ENCODE measurements at regions not wholly inside any gene's neighbourhood (a gene's known extent, or its start where the extent isn't known, plus 50 kb on each side); places are given as distances from the start of the nearest gene placed in this dataset.

DNA sequence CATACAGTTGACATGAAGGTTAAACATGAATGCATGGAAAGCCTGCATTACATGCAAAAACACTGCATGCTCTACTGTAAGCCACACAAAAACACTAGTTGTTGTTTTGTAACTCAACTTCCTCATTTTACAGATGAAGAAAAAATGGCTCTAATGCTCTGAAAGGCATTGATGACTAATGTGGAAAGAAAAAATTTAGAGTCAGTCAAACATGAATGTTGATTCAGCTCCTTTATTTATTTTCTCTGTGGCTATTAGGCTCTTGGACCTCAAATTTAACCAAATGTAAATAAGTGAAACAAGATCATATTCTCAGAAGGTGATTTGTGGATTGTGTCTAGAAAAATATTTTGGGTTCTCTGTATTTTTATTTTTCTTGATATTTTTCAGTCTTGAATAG lies 336.7 kb upstream of the ZNF717 start:
- Histone ChIP-seq H3K36me3 (ENCODE audit: control insufficient read depth in 1 of 2, insufficient read depth in 2 of 2, low read depth in 1 of 2, low read length in 2 of 2) (no peaks in the 10 kb centered on the region), H3K9ac (ENCODE audit: low read length) (no peak overlapping the region), H3K4me2 (ENCODE audit: low read length, poor library complexity, severe bottlenecking) (no peak overlapping the region), H2AFZ (ENCODE audit: low read depth, low read length) (no peak overlapping the region), H4K91ac (ENCODE audit: low read length) (no peak overlapping the region), H2BK120ac (ENCODE audit: low read depth, low read length) (no peak overlapping the region), H2BK15ac (ENCODE audit: low read depth, poor library complexity, severe bottlenecking) (no peak overlapping the region), H3K23ac (ENCODE audit: low read length in 2 of 2) (no peak overlapping the region), H3K79me1 (replicated peaks; ENCODE audit: low read length, poor library complexity, severe bottlenecking) (no peaks in the 10 kb centered on the region), H3K27ac (ENCODE audit: low read length, poor library complexity, severe bottlenecking) (no peak overlapping the region), H3K9me3 (ENCODE audit: control insufficient read depth, low read length) (no peaks in the 10 kb centered on the region), H2AK5ac (ENCODE audit: low read length, severe bottlenecking) (no peak overlapping the region), H2BK12ac (ENCODE audit: low read length in 2 of 2) (no peak overlapping the region), H3K18ac (ENCODE audit: low read depth in 1 of 2, low read length in 2 of 2) (no peak overlapping the region), H2BK5ac (ENCODE audit: low read depth, low read length, poor library complexity, severe bottlenecking) (no peak overlapping the region), H3K4me1 (ENCODE audit: control insufficient read depth, insufficient read depth, low read depth, low read length) (no peaks in the 10 kb centered on the region), H4K8ac (ENCODE audit: low read length) (no peak overlapping the region), H3K4me3 (ENCODE audit: insufficient read depth in 1 of 2, low read depth in 1 of 2, low read length in 2 of 2) (no peak overlapping the region), H3K4ac (ENCODE audit: low read depth in 1 of 2, low read length in 2 of 2) (no peak overlapping the region), H3K14ac (ENCODE audit: low read length in 2 of 2) (no peak overlapping the region), H3K27me3 (ENCODE audit: control insufficient read depth in 1 of 2, insufficient read depth in 1 of 2, low read length in 2 of 2) (no peaks in the 10 kb centered on the region)
- peak; percentile 37 for DNase-seq

DNA sequence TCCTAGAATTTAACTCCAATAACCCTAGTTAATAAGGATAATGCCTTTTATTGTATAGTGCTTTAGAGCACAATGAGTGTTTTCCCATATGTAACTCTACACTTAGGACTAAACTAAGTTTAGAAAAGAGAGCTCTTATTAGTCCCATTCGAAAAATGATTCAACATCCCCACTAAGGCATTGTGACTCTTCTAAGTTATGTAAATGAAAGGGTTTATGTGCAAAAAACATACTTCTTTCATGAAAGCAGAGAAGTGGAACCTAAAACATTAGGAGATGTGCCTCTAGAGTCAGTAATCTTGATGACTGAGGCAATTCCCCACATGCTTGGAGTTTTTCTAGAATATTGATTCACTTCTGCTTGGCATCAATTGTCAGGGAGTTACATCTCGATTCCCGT lies 344.1 kb upstream of the ZNF717 start:
- Histone ChIP-seq H3K79me1 (replicated peaks; ENCODE audit: low read length, poor library complexity, severe bottlenecking) (no peaks in the 10 kb centered on the region), H3K9me3 (ENCODE audit: control insufficient read depth, low read length) (no peaks in the 10 kb centered on the region), H3K36me3 (ENCODE audit: control insufficient read depth in 1 of 2, insufficient read depth in 2 of 2, low read depth in 1 of 2, low read length in 2 of 2) (no peaks in the 10 kb centered on the region), H3K4me2 (ENCODE audit: low read length, poor library complexity, severe bottlenecking) (no peak overlapping the region), H2BK120ac (ENCODE audit: low read depth, low read length) (no peak overlapping the region), H3K9ac (ENCODE audit: low read length) (no peak overlapping the region), H3K14ac (ENCODE audit: low read length in 2 of 2) (no peak overlapping the region), H2AFZ (ENCODE audit: low read depth, low read length) (no peak overlapping the region), H2BK15ac (ENCODE audit: low read depth, poor library complexity, severe bottlenecking) (no peak overlapping the region), H3K4me1 (ENCODE audit: control insufficient read depth, insufficient read depth, low read depth, low read length) (no peaks in the 10 kb centered on the region), H3K27me3 (ENCODE audit: control insufficient read depth in 1 of 2, insufficient read depth in 1 of 2, low read length in 2 of 2) (no peaks in the 10 kb centered on the region), H2BK5ac (ENCODE audit: low read depth, low read length, poor library complexity, severe bottlenecking) (no peak overlapping the region), H4K91ac (ENCODE audit: low read length) (no peak overlapping the region), H3K27ac (ENCODE audit: low read length, poor library complexity, severe bottlenecking) (no peak overlapping the region), H3K23ac (ENCODE audit: low read length in 2 of 2) (no peak overlapping the region), H3K4ac (ENCODE audit: low read depth in 1 of 2, low read length in 2 of 2) (no peak overlapping the region), H3K18ac (ENCODE audit: low read depth in 1 of 2, low read length in 2 of 2) (no peak overlapping the region), H4K8ac (ENCODE audit: low read length) (no peak overlapping the region), H2AK5ac (ENCODE audit: low read length, severe bottlenecking) (no peak overlapping the region), H2BK12ac (ENCODE audit: low read length in 2 of 2) (no peak overlapping the region), H3K4me3 (ENCODE audit: insufficient read depth in 1 of 2, low read depth in 1 of 2, low read length in 2 of 2) (no peak overlapping the region)
- no CpG with 5 or more reads among the region's 3 CpGs for WGBS
- no peak for DNase-seq

DNA sequence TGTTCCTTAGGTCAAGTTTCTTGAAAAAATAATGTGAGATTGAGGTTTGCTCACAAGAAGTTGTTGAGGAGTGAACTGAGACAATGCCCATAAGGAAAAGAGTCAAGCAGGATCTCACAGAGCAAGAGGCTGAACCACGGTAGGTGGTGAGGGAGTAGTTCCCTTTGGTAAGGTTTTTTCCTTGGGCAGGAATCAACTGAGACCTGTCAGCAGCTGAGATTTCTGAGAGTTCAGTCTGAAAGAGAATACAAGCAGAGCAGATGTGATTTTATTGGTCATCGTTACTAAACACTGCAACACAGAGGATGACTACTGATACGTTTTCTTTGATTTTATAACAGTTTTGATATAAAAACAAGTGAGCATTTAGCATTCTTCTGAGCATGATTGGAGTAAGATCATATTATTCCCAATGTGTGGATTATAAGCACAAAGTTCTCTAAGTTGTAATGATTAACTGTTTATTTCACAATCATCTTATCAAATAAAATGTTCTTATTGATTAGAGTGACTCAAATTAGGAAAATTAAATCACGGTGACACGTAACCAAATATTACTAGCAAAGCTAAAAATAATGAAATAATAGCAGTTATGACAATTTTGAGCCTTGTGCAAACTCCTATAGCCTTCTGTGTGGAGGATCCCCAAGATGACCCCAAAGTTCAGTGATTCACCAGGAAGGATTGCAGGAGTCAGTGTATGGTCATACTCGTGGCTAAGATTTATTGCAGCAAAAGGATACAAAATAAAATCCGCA lies 346.2 kb upstream of the ZNF717 start:
- H3K4me3 ChIP-seq (ENCODE audit: insufficient read depth in 1 of 2, low read depth in 1 of 2, low read length in 2 of 2): no peak overlapping the region
- no peak overlapping the region for H3K4me2 ChIP-seq (ENCODE audit: low read length, poor library complexity, severe bottlenecking)
- H2BK5ac ChIP-seq (ENCODE audit: low read depth, low read length, poor library complexity, severe bottlenecking): no peak overlapping the region
- H3K18ac ChIP-seq (ENCODE audit: low read depth in 1 of 2, low read length in 2 of 2): no peak overlapping the region
- no peaks in the 10 kb centered on the region for H3K27me3 ChIP-seq (ENCODE audit: control insufficient read depth in 1 of 2, insufficient read depth in 1 of 2, low read length in 2 of 2)
- H2BK15ac ChIP-seq (ENCODE audit: low read depth, poor library complexity, severe bottlenecking): no peak overlapping the region
- no peak overlapping the region for H4K91ac ChIP-seq (ENCODE audit: low read length)
- no peaks in the 10 kb centered on the region for H3K79me1 ChIP-seq (replicated peaks; ENCODE audit: low read length, poor library complexity, severe bottlenecking)
- no peaks in the 10 kb centered on the region for H3K4me1 ChIP-seq (ENCODE audit: control insufficient read depth, insufficient read depth, low read depth, low read length)
- H2AK5ac ChIP-seq (ENCODE audit: low read length, severe bottlenecking): no peak overlapping the region
- H2AFZ ChIP-seq (ENCODE audit: low read depth, low read length): no peak overlapping the region
- no peaks in the 10 kb centered on the region for H3K9me3 ChIP-seq (ENCODE audit: control insufficient read depth, low read length)
- H2BK12ac ChIP-seq (ENCODE audit: low read length in 2 of 2): no peak overlapping the region
- DNase-seq: peak; percentile 67
- H3K4ac ChIP-seq (ENCODE audit: low read depth in 1 of 2, low read length in 2 of 2): no peak overlapping the region
- no peak overlapping the region for H3K27ac ChIP-seq (ENCODE audit: low read length, poor library complexity, severe bottlenecking)
- H2BK120ac ChIP-seq (ENCODE audit: low read depth, low read length): no peak overlapping the region
- no peak overlapping the region for H3K9ac ChIP-seq (ENCODE audit: low read length)
- no peak overlapping the region for H4K8ac ChIP-seq (ENCODE audit: low read length)
- WGBS: 46% methylated on average over 3 of the region's 7 CpGs
- no peak overlapping the region for H3K14ac ChIP-seq (ENCODE audit: low read length in 2 of 2)
- no peaks in the 10 kb centered on the region for H3K36me3 ChIP-seq (ENCODE audit: control insufficient read depth in 1 of 2, insufficient read depth in 2 of 2, low read depth in 1 of 2, low read length in 2 of 2)
- H3K23ac ChIP-seq (ENCODE audit: low read length in 2 of 2): no peak overlapping the region

DNA sequence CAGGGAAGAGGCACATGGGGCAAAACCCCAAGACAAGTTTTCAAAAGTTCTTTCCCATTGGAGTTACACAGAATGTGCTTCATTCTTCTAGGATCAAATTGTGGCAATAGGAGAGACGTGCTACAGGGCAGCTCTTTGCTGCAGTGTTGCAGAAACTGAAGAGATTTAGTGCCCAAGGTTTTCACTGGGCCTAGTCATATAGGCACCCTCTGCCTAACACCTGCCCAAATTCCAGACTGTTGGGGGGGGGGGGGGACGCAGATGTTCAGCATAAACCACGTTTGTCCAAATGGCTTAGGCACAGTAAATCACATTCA lies 346.8 kb upstream of the ZNF717 start:
- DNase-seq: no peak
- H3K18ac ChIP-seq (ENCODE audit: low read depth in 1 of 2, low read length in 2 of 2): no peak overlapping the region
- no peak overlapping the region for H3K4me2 ChIP-seq (ENCODE audit: low read length, poor library complexity, severe bottlenecking)
- H3K79me1 ChIP-seq (replicated peaks; ENCODE audit: low read length, poor library complexity, severe bottlenecking): no peaks in the 10 kb centered on the region
- no peak overlapping the region for H4K8ac ChIP-seq (ENCODE audit: low read length)
- no peak overlapping the region for H2BK12ac ChIP-seq (ENCODE audit: low read length in 2 of 2)
- H2BK120ac ChIP-seq (ENCODE audit: low read depth, low read length): no peak overlapping the region
- no peak overlapping the region for H2AK5ac ChIP-seq (ENCODE audit: low read length, severe bottlenecking)
- no peak overlapping the region for H3K4ac ChIP-seq (ENCODE audit: low read depth in 1 of 2, low read length in 2 of 2)
- WGBS: 8% methylated on average over 3 of the region's 3 CpGs
- no peak overlapping the region for H3K27ac ChIP-seq (ENCODE audit: low read length, poor library complexity, severe bottlenecking)
- H2BK15ac ChIP-seq (ENCODE audit: low read depth, poor library complexity, severe bottlenecking): no peak overlapping the region
- H3K36me3 ChIP-seq (ENCODE audit: control insufficient read depth in 1 of 2, insufficient read depth in 2 of 2, low read depth in 1 of 2, low read length in 2 of 2): no peaks in the 10 kb centered on the region
- no peak overlapping the region for H2BK5ac ChIP-seq (ENCODE audit: low read depth, low read length, poor library complexity, severe bottlenecking)
- H3K9me3 ChIP-seq (ENCODE audit: control insufficient read depth, low read length): no peaks in the 10 kb centered on the region
- no peak overlapping the region for H2AFZ ChIP-seq (ENCODE audit: low read depth, low read length)
- H3K4me1 ChIP-seq (ENCODE audit: control insufficient read depth, insufficient read depth, low read depth, low read length): no peaks in the 10 kb centered on the region
- no peaks in the 10 kb centered on the region for H3K27me3 ChIP-seq (ENCODE audit: control insufficient read depth in 1 of 2, insufficient read depth in 1 of 2, low read length in 2 of 2)
- H3K4me3 ChIP-seq (ENCODE audit: insufficient read depth in 1 of 2, low read depth in 1 of 2, low read length in 2 of 2): no peak overlapping the region
- H4K91ac ChIP-seq (ENCODE audit: low read length): no peak overlapping the region
- H3K23ac ChIP-seq (ENCODE audit: low read length in 2 of 2): no peak overlapping the region
- no peak overlapping the region for H3K9ac ChIP-seq (ENCODE audit: low read length)
- no peak overlapping the region for H3K14ac ChIP-seq (ENCODE audit: low read length in 2 of 2)

Measured in mesenchymal stem cell (in vitro differentiated cells and primary cell).